HepG2 (cell line): ENCODE measurements at regions not wholly inside any gene's neighbourhood (a gene's known extent, or its start where the extent isn't known, plus 50 kb on each side); places are given as distances from the start of the nearest gene placed in this dataset.

Source experiments
- CEBPG ChIP-seq: IDR thresholded peaks from 2 replicates; pipeline ENCODE4 v1.6.1; 2016
- CTCF ChIP-seq: sonication (generic); formaldehyde crosslinking; IDR thresholded peaks from 2 replicates; pipeline ENCODE4 v1.5.0; 2020; ENCODE audit warnings: mild to moderate bottlenecking, missing genetic modification reagents, moderate library complexity
- JARID2 ChIP-seq: sonication (generic); formaldehyde crosslinking; IDR thresholded peaks from 2 replicates; pipeline ENCODE4 v1.8.1; 2023; ENCODE audit warnings: missing genetic modification reagents, inconsistent platforms; ENCODE audit not compliant: insufficient replicate concordance
- POLR2AphosphoS5 ChIP-seq: IDR thresholded peaks from 2 replicates; pipeline ENCODE4 v1.6.1; 2012; ENCODE audit warnings: low read depth, low read length
- ZNF12 ChIP-seq: sonication (generic); formaldehyde crosslinking; IDR thresholded peaks from 2 replicates; pipeline ENCODE4 v1.5.0; 2020; ENCODE audit warnings: missing genetic modification reagents

- no peak for TF ChIP-seq CTCF (CRISPR knock-in tag)
- TF ChIP-seq CEBPG = no peak
- TF ChIP-seq JARID2 (CRISPR knock-in tag) = no peak
- TF ChIP-seq POLR2AphosphoS5 = no peak
- no peak for TF ChIP-seq ZNF12
These were observed 221.2 kb upstream of the ALCAM start for GRCh38 chr3:105145511-105145910.
